ENCODE measurements at regions not wholly inside any gene's neighbourhood (a gene's known extent, or its start where the extent isn't known, plus 50 kb on each side); places are given as distances from the start of the nearest gene placed in this dataset.

DNA sequence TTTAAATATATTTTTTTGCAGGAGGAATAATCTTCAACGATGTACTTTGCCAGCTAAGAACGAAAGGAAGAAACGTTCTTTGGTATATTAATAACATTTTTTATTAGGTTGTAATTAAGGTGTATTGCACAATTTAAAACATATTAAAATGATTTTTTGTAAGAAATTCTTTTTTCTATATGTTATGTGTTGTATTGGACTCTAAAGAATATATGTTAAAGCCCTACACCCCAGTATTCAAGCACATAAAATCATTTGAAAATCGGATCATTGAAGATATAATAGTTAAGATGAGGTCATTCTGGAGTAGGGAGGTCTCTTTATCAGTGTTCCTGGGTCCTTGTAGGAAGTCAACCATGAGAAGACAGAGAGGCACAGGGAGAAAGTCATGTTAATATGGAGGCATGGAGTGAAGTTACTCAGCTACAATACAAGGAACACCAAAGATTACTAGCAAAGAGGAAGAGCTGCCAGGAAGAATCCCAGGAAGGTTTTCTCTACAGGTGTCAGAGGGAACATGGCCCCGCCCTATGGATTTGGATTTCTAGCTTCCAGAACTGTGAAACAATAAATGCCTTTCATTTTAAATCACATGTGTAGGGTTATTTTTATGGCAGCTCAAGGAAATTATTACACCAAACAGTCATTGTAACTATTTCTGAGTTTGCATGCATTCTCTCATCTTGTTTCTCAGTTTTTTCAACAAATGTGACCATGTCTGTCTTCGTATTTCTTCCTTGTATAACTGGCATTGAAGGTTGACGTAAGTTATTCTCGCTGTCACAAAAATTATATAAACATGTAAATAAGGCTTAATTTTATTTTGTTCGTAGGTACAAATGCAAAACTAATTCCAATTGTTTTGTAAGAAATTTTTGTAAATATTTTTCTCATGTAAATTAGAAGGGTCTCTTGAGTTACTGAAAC lies 75.4 kb upstream of the VPREB1 start:
- WGBS, 2 donors: 49 to 53% methylated on average over 9 of the region's 9 CpGs
- Histone ChIP-seq H3K27ac (no peak overlapping the region), H3K36me3 (ENCODE audit: low read depth, missing control alignments) (no peaks in the 10 kb centered on the region), H3K9me3 (no peaks in the 10 kb centered on the region), H3K27me3 (no peaks in the 10 kb centered on the region), H3K4me1 (no peaks in the 10 kb centered on the region), H3K4me3 (no peak overlapping the region)
- TF ChIP-seq, protein P1, sequence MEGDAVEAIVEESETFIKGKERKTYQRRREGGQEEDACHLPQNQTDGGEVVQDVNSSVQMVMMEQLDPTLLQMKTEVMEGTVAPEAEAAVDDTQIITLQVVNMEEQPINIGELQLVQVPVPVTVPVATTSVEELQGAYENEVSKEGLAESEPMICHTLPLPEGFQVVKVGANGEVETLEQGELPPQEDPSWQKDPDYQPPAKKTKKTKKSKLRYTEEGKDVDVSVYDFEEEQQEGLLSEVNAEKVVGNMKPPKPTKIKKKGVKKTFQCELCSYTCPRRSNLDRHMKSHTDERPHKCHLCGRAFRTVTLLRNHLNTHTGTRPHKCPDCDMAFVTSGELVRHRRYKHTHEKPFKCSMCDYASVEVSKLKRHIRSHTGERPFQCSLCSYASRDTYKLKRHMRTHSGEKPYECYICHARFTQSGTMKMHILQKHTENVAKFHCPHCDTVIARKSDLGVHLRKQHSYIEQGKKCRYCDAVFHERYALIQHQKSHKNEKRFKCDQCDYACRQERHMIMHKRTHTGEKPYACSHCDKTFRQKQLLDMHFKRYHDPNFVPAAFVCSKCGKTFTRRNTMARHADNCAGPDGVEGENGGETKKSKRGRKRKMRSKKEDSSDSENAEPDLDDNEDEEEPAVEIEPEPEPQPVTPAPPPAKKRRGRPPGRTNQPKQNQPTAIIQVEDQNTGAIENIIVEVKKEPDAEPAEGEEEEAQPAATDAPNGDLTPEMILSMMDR (IDR thresholded peaks at IDR 0.05): no peak
- TF ChIP-seq POLR2A (IDR thresholded peaks at IDR 0.05): no peak
- DNase-seq: no peak
- intact Hi-C loops (cut with DNase I; ENCODE audit: low total_unique reads): no loop called here

DNA sequence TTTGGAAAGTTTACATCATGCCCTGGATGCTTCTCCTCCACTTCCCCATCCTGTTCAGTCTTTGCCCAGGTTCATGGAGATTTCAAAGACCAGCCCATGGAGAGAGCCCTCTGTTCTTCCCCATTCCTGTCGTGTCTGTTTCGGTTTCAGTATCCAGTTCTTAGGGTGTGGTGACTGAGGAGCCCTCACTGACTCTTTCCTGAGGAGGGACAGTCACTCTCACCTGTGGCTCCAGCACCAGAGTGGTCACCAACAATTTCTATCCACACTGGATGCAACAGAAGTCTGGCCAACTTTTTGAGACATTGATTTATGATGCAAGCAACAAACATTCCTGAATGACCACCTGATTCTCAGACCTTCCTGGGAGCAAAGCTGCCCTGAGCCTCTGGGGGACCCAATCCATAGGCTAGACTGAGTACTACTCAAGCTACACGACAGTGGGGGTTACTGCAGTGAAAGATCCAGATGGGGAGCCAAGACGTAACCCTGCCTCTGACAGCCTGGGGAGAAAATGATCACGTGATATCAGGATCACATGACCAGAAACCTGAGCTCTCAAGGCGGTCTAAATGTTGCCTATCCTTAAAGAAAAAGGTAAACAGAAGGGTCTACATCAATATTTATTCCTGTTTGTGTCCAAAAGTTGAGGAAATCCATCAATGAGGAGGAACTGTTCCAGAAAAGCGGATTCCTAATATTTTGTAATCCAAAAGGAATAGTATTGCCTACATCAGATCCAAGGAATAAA lies 76.2 kb upstream of the VPREB1 start:
- no peaks in the 10 kb centered on the region for H3K9me3 ChIP-seq
- H3K4me1 ChIP-seq: no peaks in the 10 kb centered on the region
- H3K27ac ChIP-seq: no peak overlapping the region
- no peaks in the 10 kb centered on the region for H3K27me3 ChIP-seq
- H3K4me3 ChIP-seq: no peak overlapping the region
- H3K36me3 ChIP-seq (ENCODE audit: low read depth, missing control alignments): no peaks in the 10 kb centered on the region
- DNase-seq: no peak
- TF ChIP-seq, protein P1 (IDR thresholded peaks at IDR 0.05): no peak
- TF ChIP-seq POLR2A (IDR thresholded peaks at IDR 0.05): no peak
- intact Hi-C loops (cut with DNase I; ENCODE audit: low total_unique reads): no loop called here
- 24 to 31% methylated on average over 7 of the region's 7 CpGs for WGBS, 2 donors

DNA sequence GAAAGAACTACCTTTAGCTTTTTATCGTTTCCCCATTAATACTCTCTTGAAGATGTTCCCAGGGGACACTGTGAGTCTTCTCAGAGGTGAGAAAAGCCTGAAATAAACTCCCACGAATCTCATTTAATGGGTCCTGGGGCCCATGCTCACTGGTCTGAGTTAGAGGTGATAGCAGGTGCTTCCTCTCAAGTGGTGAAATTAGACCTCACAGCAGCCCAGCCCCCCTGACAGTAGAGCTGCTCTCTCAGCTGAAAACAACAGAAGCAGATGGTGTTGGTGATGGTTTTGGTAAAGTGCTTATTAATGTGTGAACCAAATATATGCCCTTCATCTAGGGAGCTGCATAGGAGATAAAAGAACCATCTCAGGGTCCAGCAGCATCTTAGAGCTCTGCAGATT lies 76.8 kb upstream of the VPREB1 start:
- TF ChIP-seq POLR2A (IDR thresholded peaks at IDR 0.05): no peak
- TF ChIP-seq, protein P1 (IDR thresholded peaks at IDR 0.05): no peak
- Histone ChIP-seq H3K9me3 (no peaks in the 10 kb centered on the region), H3K27ac (no peak overlapping the region), H3K36me3 (ENCODE audit: low read depth, missing control alignments) (no peaks in the 10 kb centered on the region), H3K4me3 (no peak overlapping the region), H3K27me3 (no peaks in the 10 kb centered on the region), H3K4me1 (no peaks in the 10 kb centered on the region)
- 51 to 54% methylated on average over 2 of the region's 2 CpGs for WGBS, 2 donors
- DNase-seq: no peak
- intact Hi-C loops (cut with DNase I; ENCODE audit: low total_unique reads): no loop called here

DNA sequence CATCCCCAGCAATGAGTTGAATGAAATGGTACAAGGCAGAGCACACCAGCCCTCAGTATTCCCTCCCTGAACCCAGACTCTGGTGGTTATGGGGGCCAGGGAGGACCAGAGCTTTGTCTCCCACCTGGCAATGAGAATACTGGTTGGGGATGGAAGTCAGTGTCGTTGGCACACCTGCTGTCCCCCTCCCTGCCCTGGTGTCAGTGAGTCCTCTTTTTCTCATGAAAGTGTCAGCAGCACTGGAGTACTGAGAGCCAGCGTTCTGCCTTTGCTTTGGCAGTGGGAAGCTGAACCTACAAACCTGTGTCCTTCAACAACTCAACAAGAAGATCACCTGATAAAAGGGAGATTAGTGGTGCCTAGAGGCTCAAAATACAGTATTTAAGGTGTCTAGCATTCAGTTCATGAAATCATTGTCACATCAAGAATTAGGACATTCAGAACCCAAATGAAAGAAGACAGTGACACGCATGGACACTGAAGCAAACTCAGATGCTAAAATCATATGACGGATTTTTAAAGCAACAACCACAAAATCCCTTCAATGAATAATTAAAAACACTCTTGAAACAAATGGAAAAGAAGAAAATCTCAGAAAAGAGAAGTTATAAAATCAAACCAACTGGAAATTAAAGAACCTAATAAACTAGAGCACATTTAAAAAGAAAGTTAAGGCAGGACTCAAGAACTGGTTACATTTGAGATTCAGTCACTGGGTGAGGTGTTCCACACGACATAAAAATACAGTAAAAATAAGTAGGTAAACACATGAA lies 77.5 kb upstream of the VPREB1 start:
- H3K27ac ChIP-seq: no peak overlapping the region
- H3K9me3 ChIP-seq: no peaks in the 10 kb centered on the region
- TF ChIP-seq, protein P1 (IDR thresholded peaks at IDR 0.05): no peak
- TF ChIP-seq POLR2A (IDR thresholded peaks at IDR 0.05): no peak
- no peaks in the 10 kb centered on the region for H3K27me3 ChIP-seq
- WGBS, 2 donors: 48 to 59% methylated on average over 5 of the region's 5 CpGs
- H3K36me3 ChIP-seq (ENCODE audit: low read depth, missing control alignments): no peaks in the 10 kb centered on the region
- intact Hi-C loops (cut with DNase I; ENCODE audit: low total_unique reads): no loop called here
- no peak for DNase-seq
- no peaks in the 10 kb centered on the region for H3K4me1 ChIP-seq
- no peak overlapping the region for H3K4me3 ChIP-seq

All from testis (tissue), 2 donors.